ENCODE measurements at regions not wholly inside any gene's neighbourhood (a gene's known extent, or its start where the extent isn't known, plus 50 kb on each side); places are given as distances from the start of the nearest gene placed in this dataset.

DNA sequence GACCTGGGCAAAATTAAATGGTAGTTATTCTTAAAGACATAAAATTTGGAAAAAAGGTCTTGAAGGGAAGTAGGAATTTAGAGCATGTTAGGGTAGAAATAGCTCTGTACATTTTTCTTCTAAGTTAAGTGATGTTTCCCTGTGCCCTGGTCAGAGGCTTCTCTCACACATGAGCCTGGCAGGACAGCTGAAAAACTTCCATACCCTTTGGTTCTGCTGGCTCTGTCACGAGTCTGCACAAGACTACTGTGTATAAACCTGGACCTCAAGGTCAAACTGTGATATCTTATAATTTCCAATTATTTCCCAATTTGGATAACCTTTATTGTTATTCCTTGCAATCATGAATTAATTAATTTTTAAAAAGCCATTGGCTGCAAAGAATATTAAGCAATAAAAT is 664.7 kb downstream of the BCL11A start (continued):
- TF ChIP-seq RXRA (IDR thresholded peaks at IDR 0.05; ENCODE audit: insufficient read depth, low read depth, low read length) (no peak), GTF2F1 (IDR thresholded peaks at IDR 0.05; ENCODE audit: borderline replicate concordance, low read depth, low read length) (no peak), CBX5 (IDR thresholded peaks at IDR 0.05; ENCODE audit: low read depth, low read length) (no peak), SIRT6 (IDR thresholded peaks at IDR 0.05; ENCODE audit: low read length) (no peak), TEAD4 (IDR thresholded peaks at IDR 0.05; ENCODE audit: low read depth, low read length) (no peak), NRF1 (IDR thresholded peaks at IDR 0.05; ENCODE audit: low read depth, low read length) (no peak), NANOG (IDR thresholded peaks at IDR 0.05; ENCODE audit: insufficient read depth, low read depth, low read length, poor library complexity, severe bottlenecking) (no peak)
